Testis (tissue), 2 donors: ENCODE measurements at regions not wholly inside any gene's neighbourhood (a gene's known extent, or its start where the extent isn't known, plus 50 kb on each side); places are given as distances from the start of the nearest gene placed in this dataset.

ENCODE experiments used
- CTCF ChIP-seq, 3 experiments: fragments of 450-650 bp in 2 of 3; fragments of 200-600 bp in 1 of 3; sonication (generic) in 1 of 3; IDR thresholded peaks; one replicate each; pipeline ENCODE4 v1.5.1; 2016 to 2019; ENCODE audit warnings: antibody characterized with exemption in 3 of 3, mild to moderate bottlenecking in 2 of 3, moderate library complexity in 1 of 3
- POLR2A ChIP-seq: fragments of 450-650 bp; IDR thresholded peaks from one replicate; pipeline ENCODE4 v1.6.1; 2017; ENCODE audit warnings: antibody characterized with exemption, mild to moderate bottlenecking, moderate library complexity

- no peak for TF ChIP-seq CTCF (IDR thresholded peaks at IDR 0.05)
- TF ChIP-seq POLR2A, result no peak
Observed at GRCh38 chr21:24868117-24868516, 739.2 kb downstream of the MRPL39 start.
